ENCODE measurements at regions not wholly inside any gene's neighbourhood (a gene's known extent, or its start where the extent isn't known, plus 50 kb on each side); places are given as distances from the start of the nearest gene placed in this dataset.

DNA sequence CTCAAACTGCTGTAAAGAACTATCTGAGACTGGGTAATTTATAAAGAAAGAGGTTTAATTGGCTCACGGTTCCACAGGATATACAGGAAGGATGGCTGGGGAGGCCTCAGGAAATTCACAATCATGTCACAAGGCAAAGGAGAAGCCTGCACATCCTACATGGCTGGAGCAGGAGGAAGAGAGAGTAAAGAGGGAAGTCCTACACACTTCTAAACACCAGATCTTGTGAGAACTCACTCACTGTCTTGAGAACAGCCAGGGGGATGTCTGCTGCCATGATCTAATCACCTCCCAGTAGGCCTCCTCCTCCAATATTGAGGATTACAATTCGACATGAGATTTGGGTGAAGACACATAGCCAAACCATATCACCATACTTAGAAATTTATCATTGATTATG, 1307.0 kb upstream of the GJE1 start:
- no peaks in the 10 kb centered on the region for H3K36me3 ChIP-seq (ENCODE audit: insufficient read depth, low read length)
- no peak overlapping the region for H3K4me2 ChIP-seq (ENCODE audit: insufficient read depth, low read length)
- H3K4me3 ChIP-seq (ENCODE audit: insufficient read depth, low read length), result no peak overlapping the region
- no peak overlapping the region for H3K27ac ChIP-seq (ENCODE audit: low read depth, low read length)
- TF ChIP-seq, protein P1, sequence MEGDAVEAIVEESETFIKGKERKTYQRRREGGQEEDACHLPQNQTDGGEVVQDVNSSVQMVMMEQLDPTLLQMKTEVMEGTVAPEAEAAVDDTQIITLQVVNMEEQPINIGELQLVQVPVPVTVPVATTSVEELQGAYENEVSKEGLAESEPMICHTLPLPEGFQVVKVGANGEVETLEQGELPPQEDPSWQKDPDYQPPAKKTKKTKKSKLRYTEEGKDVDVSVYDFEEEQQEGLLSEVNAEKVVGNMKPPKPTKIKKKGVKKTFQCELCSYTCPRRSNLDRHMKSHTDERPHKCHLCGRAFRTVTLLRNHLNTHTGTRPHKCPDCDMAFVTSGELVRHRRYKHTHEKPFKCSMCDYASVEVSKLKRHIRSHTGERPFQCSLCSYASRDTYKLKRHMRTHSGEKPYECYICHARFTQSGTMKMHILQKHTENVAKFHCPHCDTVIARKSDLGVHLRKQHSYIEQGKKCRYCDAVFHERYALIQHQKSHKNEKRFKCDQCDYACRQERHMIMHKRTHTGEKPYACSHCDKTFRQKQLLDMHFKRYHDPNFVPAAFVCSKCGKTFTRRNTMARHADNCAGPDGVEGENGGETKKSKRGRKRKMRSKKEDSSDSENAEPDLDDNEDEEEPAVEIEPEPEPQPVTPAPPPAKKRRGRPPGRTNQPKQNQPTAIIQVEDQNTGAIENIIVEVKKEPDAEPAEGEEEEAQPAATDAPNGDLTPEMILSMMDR (IDR thresholded peaks at IDR 0.05; ENCODE audit: extremely low read depth, low read depth, low read length), result no peak
- H2AFZ ChIP-seq (ENCODE audit: low read length), result no peak overlapping the region
- no peaks in the 10 kb centered on the region for H3K27me3 ChIP-seq (ENCODE audit: insufficient read depth, low read length)
- no peaks in the 10 kb centered on the region for H3K9me3 ChIP-seq (ENCODE audit: low read depth, low read length)
- H3K79me2 ChIP-seq (ENCODE audit: insufficient read depth, low read length), result no peaks in the 10 kb centered on the region
- no peak for DNase-seq (ENCODE audit: insufficient read length, low spot score, missing footprints)
- H3K4me1 ChIP-seq (ENCODE audit: insufficient read depth, low read length), result no peaks in the 10 kb centered on the region
- H4K20me1 ChIP-seq (ENCODE audit: insufficient read depth, low read length), result no peaks in the 10 kb centered on the region

DNA sequence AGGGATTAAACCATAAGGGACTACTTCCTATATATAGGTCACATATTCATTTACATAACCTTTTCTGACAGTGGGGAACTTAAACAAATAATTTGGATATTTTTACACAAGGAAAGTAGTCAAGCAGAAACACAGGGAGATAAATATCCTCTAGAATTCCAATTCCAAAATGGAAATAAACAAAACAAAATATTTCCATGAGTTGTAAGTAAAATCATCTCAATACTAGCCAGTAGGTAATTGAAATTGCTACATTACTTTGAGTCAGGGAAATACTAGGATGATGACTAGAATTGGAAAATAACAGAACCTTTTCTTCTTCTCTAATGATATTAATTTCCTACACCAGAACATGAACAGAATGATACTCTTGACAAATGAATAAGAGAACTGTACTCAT, 1308.1 kb upstream of the GJE1 start:
- TF ChIP-seq, protein P1 (IDR thresholded peaks at IDR 0.05; ENCODE audit: extremely low read depth, low read depth, low read length), result no peak
- no peaks in the 10 kb centered on the region for H3K9me3 ChIP-seq (ENCODE audit: low read depth, low read length)
- no peaks in the 10 kb centered on the region for H4K20me1 ChIP-seq (ENCODE audit: insufficient read depth, low read length)
- H3K27ac ChIP-seq (ENCODE audit: low read depth, low read length), result no peak overlapping the region
- H3K36me3 ChIP-seq (ENCODE audit: insufficient read depth, low read length), result no peaks in the 10 kb centered on the region
- H2AFZ ChIP-seq (ENCODE audit: low read length), result peak overlapping the region; percentile 55
- DNase-seq (ENCODE audit: insufficient read length, low spot score, missing footprints), result no peak
- no peak overlapping the region for H3K4me2 ChIP-seq (ENCODE audit: insufficient read depth, low read length)
- no peaks in the 10 kb centered on the region for H3K4me1 ChIP-seq (ENCODE audit: insufficient read depth, low read length)
- no peak overlapping the region for H3K4me3 ChIP-seq (ENCODE audit: insufficient read depth, low read length)
- H3K27me3 ChIP-seq (ENCODE audit: insufficient read depth, low read length), result no peaks in the 10 kb centered on the region
- no peaks in the 10 kb centered on the region for H3K79me2 ChIP-seq (ENCODE audit: insufficient read depth, low read length)

- no peak for DNase-seq (ENCODE audit: insufficient read length, low spot score, missing footprints)
- H3K36me3 ChIP-seq (ENCODE audit: insufficient read depth, low read length), result no peaks in the 10 kb centered on the region
- H3K79me2 ChIP-seq (ENCODE audit: insufficient read depth, low read length), result no peaks in the 10 kb centered on the region
- no peak overlapping the region for H3K4me2 ChIP-seq (ENCODE audit: insufficient read depth, low read length)
- H3K27me3 ChIP-seq (ENCODE audit: insufficient read depth, low read length), result no peaks in the 10 kb centered on the region
- no peak overlapping the region for H2AFZ ChIP-seq (ENCODE audit: low read length)
- no peaks in the 10 kb centered on the region for H4K20me1 ChIP-seq (ENCODE audit: insufficient read depth, low read length)
- H3K4me1 ChIP-seq (ENCODE audit: insufficient read depth, low read length), result no peaks in the 10 kb centered on the region
- no peaks in the 10 kb centered on the region for H3K9me3 ChIP-seq (ENCODE audit: low read depth, low read length)
- H3K27ac ChIP-seq (ENCODE audit: low read depth, low read length), result no peak overlapping the region
- TF ChIP-seq, protein P1 (IDR thresholded peaks at IDR 0.05; ENCODE audit: extremely low read depth, low read depth, low read length), result no peak
- no peak overlapping the region for H3K4me3 ChIP-seq (ENCODE audit: insufficient read depth, low read length)
Measured at GRCh38 chr6:140821196-140821595, 1311.5 kb upstream of the GJE1 start.

DNA sequence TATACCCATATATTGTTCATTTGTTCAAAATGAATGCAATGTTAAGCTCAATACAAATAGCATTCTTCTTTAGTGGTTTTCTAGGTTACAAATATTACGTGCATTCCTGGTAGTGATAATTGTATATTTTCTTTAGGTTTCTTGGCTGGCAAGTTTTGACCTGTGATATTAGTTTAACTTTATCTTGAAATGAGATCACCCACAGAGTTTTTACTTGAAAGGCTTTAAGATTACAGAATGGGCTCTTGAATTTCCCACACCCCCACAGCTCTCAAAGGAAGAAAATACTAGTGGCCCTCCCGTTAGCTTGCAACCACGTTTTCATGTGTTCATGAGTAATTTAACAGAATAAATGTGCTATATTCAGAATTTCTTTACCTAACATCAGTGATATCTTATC, 1315.5 kb upstream of the GJE1 start:
- Histone ChIP-seq H3K4me2 (ENCODE audit: insufficient read depth, low read length) (no peak overlapping the region), H4K20me1 (ENCODE audit: insufficient read depth, low read length) (no peaks in the 10 kb centered on the region), H3K79me2 (ENCODE audit: insufficient read depth, low read length) (no peaks in the 10 kb centered on the region), H3K27me3 (ENCODE audit: insufficient read depth, low read length) (no peaks in the 10 kb centered on the region), H2AFZ (ENCODE audit: low read length) (peak overlapping the region; percentile 10), H3K9me3 (ENCODE audit: low read depth, low read length) (no peaks in the 10 kb centered on the region), H3K4me3 (ENCODE audit: insufficient read depth, low read length) (no peak overlapping the region), H3K4me1 (ENCODE audit: insufficient read depth, low read length) (no peaks in the 10 kb centered on the region), H3K27ac (ENCODE audit: low read depth, low read length) (no peak overlapping the region), H3K36me3 (ENCODE audit: insufficient read depth, low read length) (no peaks in the 10 kb centered on the region)
- TF ChIP-seq, protein P1 (IDR thresholded peaks at IDR 0.05; ENCODE audit: extremely low read depth, low read depth, low read length), result no peak
- DNase-seq (ENCODE audit: insufficient read length, low spot score, missing footprints), result no peak
